ENCODE measurements at regions not wholly inside any gene's neighbourhood (a gene's known extent, or its start where the extent isn't known, plus 50 kb on each side); places are given as distances from the start of the nearest gene placed in this dataset.

- TF ChIP-seq CHD2 (IDR thresholded peaks at IDR 0.05; ENCODE audit: low read length, partially characterized antibody) (no peak), TP53 (CRISPR knock-in tag; IDR thresholded peaks at IDR 0.05) (no peak), PHF8 (IDR thresholded peaks at IDR 0.05; ENCODE audit: borderline replicate concordance, low read depth) (no peak), MAFK (IDR thresholded peaks at IDR 0.05; ENCODE audit: partially characterized antibody) (no peak), KDM5A (IDR thresholded peaks at IDR 0.05) (no peak), TFCP2L1 (CRISPR knock-in tag; IDR thresholded peaks at IDR 0.05) (peak; percentile 94), FOSL2 (IDR thresholded peaks at IDR 0.05) (peak; percentile 7; the same call in 1 of the 2 replicates), FOSL2 (CRISPR knock-in tag; IDR thresholded peaks at IDR 0.05) (no peak), ESRRA (IDR thresholded peaks at IDR 0.05; ENCODE audit: borderline replicate concordance, low read length) (no peak), HOXA7 (CRISPR knock-in tag; IDR thresholded peaks at IDR 0.05) (no peak), JUN (IDR thresholded peaks at IDR 0.05) (peak in 1 of 2 experiments; percentile 64; a peak in 3 of 5 replicates), HEYL (CRISPR knock-in tag; IDR thresholded peaks at IDR 0.05) (no peak), MAZ (IDR thresholded peaks at IDR 0.05; ENCODE audit: borderline replicate concordance, low read depth, low read length) (no peak), MYC (IDR thresholded peaks at IDR 0.05; ENCODE audit: borderline replicate concordance, low read length) (no peak), KDM1A (IDR thresholded peaks at IDR 0.05; ENCODE audit: low read depth) (no peak), POLR2A (IDR thresholded peaks at IDR 0.05; ENCODE audit: low read length) (no peak), CEBPB (IDR thresholded peaks at IDR 0.05) (peak; percentile 74 to 83), RAD21 (conservative IDR thresholded peaks at IDR 0.05 in 1 of 2, IDR thresholded peaks at IDR 0.05 in 1 of 2) (no peak), CHD4 (IDR thresholded peaks at IDR 0.05; ENCODE audit: borderline replicate concordance) (no peak), ZFP36 (IDR thresholded peaks at IDR 0.05; ENCODE audit: borderline replicate concordance, partially characterized antibody) (no peak)
- TF ChIP-seq, protein P1, sequence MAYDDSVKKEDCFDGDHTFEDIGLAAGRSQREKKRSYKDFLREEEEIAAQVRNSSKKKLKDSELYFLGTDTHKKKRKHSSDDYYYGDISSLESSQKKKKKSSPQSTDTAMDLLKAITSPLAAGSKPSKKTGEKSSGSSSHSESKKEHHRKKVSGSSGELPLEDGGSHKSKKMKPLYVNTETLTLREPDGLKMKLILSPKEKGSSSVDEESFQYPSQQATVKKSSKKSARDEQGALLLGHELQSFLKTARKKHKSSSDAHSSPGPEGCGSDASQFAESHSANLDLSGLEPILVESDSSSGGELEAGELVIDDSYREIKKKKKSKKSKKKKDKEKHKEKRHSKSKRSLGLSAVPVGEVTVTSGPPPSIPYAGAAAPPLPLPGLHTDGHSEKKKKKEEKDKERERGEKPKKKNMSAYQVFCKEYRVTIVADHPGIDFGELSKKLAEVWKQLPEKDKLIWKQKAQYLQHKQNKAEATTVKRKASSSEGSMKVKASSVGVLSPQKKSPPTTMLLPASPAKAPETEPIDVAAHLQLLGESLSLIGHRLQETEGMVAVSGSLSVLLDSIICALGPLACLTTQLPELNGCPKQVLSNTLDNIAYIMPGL (CRISPR knock-in tag; IDR thresholded peaks at IDR 0.05; ENCODE audit: borderline replicate concordance), result no peak
- TF ChIP-seq, protein P2, sequence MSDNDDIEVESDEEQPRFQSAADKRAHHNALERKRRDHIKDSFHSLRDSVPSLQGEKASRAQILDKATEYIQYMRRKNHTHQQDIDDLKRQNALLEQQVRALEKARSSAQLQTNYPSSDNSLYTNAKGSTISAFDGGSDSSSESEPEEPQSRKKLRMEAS (IDR thresholded peaks at IDR 0.05), result 0 out of 2 replicates have a peak, but pooled peaks have one; percentile 20
- TF ChIP-seq, protein P3, sequence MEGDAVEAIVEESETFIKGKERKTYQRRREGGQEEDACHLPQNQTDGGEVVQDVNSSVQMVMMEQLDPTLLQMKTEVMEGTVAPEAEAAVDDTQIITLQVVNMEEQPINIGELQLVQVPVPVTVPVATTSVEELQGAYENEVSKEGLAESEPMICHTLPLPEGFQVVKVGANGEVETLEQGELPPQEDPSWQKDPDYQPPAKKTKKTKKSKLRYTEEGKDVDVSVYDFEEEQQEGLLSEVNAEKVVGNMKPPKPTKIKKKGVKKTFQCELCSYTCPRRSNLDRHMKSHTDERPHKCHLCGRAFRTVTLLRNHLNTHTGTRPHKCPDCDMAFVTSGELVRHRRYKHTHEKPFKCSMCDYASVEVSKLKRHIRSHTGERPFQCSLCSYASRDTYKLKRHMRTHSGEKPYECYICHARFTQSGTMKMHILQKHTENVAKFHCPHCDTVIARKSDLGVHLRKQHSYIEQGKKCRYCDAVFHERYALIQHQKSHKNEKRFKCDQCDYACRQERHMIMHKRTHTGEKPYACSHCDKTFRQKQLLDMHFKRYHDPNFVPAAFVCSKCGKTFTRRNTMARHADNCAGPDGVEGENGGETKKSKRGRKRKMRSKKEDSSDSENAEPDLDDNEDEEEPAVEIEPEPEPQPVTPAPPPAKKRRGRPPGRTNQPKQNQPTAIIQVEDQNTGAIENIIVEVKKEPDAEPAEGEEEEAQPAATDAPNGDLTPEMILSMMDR (IDR thresholded peaks at IDR 0.05), result no peak
- TF ChIP-seq, protein P4, sequence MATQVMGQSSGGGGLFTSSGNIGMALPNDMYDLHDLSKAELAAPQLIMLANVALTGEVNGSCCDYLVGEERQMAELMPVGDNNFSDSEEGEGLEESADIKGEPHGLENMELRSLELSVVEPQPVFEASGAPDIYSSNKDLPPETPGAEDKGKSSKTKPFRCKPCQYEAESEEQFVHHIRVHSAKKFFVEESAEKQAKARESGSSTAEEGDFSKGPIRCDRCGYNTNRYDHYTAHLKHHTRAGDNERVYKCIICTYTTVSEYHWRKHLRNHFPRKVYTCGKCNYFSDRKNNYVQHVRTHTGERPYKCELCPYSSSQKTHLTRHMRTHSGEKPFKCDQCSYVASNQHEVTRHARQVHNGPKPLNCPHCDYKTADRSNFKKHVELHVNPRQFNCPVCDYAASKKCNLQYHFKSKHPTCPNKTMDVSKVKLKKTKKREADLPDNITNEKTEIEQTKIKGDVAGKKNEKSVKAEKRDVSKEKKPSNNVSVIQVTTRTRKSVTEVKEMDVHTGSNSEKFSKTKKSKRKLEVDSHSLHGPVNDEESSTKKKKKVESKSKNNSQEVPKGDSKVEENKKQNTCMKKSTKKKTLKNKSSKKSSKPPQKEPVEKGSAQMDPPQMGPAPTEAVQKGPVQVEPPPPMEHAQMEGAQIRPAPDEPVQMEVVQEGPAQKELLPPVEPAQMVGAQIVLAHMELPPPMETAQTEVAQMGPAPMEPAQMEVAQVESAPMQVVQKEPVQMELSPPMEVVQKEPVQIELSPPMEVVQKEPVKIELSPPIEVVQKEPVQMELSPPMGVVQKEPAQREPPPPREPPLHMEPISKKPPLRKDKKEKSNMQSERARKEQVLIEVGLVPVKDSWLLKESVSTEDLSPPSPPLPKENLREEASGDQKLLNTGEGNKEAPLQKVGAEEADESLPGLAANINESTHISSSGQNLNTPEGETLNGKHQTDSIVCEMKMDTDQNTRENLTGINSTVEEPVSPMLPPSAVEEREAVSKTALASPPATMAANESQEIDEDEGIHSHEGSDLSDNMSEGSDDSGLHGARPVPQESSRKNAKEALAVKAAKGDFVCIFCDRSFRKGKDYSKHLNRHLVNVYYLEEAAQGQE (IDR thresholded peaks at IDR 0.05), result no peak
Observed at GRCh38 chr21:8993943-8994639, 1527.3 kb upstream of the TPTE start (continued).

All from A549 (cell line).